ENCODE measurements at regions not wholly inside any gene's neighbourhood (a gene's known extent, or its start where the extent isn't known, plus 50 kb on each side); places are given as distances from the start of the nearest gene placed in this dataset.
"Not testable (repeated sequence)": the region's sequence is repeated elsewhere in the genome, so short reads cannot be mapped to it uniquely, and the experiment has no call there.

DNA sequence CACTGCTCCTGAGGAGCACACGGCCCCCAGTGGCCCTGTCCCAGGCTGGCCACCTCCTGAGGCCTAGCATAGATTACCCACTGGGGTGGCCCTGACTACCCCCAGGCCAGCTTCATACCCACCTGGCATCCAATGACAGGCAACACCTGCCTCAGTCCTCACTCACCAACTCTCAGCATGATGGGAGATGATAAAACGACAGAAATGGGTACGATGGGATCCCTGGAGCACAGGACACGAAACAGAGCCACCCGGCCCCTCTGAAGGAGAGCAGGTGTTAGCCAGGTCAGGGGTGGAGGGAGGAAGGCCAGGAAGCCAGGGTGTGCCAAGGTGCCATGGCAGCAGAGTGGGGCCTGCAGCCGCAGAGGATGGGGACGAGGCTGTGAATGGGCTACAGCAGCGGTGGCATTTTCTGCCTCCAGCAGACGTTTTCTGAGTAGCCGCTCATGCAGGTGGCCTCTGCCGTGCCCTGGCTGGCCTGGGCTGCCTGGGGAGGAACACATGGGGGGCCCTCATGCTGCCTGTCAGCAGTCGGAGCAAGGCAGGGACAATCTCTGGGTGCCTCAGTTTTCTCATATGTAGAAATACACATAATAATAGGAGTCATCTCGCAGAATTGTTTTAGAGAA is 50.2 kb upstream of the FGF3 start:
- no peak for DNase-seq

- no peak for DNase-seq
Measured at GRCh38 chr11:69870766-69871165, 51.5 kb upstream of the FGF3 start.

DNA sequence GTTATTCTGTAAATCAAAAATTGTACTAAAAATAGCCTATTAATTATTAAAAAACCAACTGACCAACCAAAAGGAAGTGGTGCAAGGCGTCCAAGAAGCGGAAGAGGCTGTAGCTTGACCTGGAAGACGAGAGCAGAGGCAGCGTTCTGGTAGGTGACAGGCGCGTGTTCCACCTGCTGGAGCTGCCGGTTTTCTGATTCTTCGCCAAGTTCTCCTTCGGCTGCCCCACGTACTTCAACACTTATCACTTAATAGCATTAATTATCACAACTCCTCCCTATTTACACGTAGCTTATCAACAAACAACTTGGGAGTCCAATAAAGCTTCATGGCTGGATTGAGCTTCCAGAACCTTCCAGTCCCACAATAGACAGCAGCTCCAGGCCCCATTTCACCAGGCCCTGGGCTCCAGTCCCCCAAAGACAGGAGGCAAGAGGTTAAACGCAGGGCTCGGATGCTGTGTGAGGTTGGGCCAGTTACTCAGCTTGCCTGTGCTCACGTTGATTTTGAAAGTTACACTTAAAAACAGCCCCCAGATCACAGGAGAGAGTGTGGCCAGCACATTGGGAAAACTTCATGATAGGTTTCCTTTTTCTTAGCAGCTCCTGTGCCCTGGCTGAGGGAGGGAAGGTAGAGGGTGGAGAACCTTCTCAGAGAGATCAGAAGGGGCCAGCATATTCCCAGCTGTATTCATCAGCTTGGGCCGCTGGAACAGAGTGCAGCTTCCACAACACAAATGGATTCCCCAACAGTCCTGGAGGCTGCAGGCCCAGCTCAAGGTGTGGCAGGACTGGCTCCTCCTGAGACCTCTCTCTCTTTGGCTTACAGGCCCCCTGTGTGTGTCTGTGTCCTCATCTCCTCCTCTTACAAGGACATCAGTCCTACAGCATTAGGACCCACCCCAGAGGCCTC is 54.2 kb upstream of the FGF3 start:
- no peak for DNase-seq

- DNase-seq, result no peak
Measured at GRCh38 chr11:69874178-69874983, 55.2 kb upstream of the FGF3 start.

GRCh38 chr11:69874984-69875624 is 55.9 kb upstream of the FGF3 start:
- DNase-seq, result no peak

GRCh38 chr11:69876013-69876412 is 56.8 kb upstream of the FGF3 start:
- DNase-seq, result no peak

DNA sequence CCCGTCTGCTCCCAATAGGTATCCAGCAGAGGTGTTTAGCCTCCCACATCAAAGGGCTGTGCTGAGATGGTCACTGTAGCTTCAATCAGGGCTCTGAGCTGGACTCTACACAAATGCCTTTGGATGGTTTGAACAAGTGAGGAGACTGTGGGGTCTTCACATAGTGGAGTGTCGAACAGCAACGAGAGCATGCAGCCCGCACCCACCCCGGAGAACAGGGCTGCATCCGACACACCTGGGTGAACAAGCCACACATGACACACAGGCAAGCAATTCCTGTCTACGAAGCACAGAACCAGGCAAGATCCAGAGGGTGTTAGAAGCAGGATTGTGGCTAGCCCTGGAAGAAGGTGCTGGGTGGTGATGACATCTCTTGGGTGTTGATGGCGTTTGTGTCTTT is 58.0 kb upstream of the FGF3 start:
- DNase-seq, result no peak

- not testable (repeated sequence) for DNase-seq
Measured at GRCh38 chr11:69877704-69878103, 58.5 kb upstream of the FGF3 start.

- DNase-seq, result no peak
Measured at GRCh38 chr11:69878144-69878883, 59.1 kb upstream of the FGF3 start.

DNA sequence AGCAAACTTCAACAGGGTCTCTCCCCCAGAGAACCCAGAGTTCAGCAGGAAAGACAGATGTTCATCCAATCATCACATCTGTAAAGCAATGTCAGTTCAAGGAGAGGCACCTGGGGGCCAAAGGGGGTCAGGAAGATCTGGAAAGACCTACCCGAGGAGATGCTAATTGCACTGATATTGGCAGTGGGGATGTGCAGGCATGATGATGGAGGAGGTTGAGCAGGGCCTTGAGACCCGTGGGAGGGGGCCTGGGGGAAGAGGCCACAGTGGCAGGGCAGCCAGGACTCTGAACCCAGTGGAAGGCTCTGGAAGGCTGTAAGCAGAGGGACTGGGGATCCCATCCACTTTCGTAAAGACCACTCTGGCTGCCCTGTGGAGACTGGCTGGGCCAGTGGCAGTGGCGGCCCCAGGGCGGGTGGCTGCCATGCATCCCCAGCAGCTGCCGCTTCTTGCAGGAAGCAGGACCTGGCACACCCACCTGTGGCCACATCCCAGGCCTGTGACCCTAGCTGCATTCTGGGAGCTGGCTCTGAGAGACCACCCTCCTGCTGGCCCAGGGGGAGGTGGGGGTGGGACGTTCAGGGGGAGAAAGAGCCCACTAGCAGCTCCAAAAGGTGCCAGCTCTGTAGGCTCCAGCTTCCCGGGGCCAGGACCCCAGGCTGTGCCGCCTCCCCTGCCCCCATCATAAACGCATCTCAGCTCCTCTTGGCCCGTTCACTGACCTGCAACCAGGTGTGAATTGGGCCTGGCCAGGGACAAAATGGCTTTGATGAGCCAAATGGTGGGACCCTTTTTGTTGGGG is 59.9 kb upstream of the FGF3 start:
- no peak for DNase-seq

DNA sequence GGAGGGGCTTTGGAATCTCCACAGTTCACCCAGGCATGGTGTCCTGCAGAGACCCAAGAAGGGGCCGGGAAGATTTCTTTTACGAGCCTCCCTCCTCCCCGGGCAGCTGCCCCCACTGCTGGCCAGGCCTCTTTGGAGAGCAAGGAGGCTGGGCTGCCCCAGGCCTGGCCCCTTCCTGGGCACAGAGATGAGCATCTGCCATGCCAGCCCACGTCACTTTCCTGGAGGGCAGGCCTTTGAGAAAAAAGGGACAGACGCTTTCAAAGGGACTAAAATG is 60.5 kb upstream of the FGF3 start:
- no peak for DNase-seq

DNA sequence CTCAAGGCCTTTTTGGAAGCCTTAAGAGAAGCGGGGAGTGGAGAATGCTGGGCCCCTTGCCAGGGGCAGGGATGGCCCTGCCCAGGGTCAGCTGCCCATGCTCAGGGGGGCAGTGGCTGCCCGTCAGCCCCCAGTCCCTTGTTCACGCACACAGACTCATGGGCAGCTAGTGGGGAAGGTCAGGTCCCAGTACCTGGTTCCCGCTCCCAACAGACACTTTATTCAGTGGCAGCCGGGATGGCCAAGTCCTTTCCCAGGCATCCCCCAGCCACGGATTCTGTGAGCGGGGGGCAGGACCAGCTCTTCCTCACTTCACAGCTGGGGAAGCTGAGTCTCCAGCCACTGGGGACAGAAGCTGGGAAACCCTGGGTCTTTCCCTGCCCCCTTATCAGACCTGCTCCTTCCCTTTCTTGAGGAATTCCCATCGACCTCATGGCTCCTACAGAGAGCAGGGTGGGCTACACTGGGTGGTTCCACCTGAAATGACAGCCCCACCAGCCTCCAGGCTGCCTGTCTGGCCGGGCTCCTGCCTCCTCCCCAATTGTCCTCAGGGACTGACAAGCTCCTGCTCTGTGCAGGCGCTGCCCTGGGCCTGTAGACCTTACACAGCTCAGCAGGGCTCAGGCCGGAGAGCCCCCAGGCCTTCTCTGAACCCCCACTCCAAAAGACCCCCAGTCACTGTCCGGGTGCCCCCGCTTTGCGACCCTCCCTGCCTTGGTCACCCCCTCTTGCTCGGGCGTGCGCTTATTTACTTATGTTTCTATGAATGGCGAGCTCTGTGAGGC is 61.0 kb upstream of the FGF3 start:
- no peak for DNase-seq

DNA sequence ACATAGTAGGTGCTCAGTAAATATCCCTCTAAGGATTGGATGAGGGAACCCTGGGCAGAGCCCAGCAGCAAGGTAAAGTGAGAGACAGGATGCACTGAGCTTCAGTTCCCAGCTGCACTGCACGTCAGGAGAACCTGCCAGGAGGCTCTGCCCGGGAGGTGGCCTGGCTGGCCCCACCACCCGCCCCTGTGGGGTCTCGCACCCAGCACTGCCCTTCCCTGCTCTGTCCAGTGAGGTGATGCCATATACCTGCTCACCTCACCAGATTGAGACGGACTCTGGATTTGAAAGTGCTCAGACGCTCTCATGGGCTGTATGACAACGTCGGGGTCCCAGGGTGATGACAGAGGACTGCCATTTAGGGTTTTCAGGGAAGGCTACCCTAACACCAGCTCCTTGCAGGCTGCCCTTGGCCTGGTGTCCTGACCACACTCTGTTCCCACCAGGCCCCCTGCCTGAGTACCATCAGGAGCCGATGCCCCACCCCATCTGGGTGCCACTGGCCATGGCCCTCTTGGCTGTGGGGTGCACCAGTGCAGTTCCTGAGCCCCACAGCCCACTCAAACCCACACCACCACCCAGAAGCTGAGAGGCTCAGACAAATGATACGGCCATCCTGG is 61.7 kb upstream of the FGF3 start:
- no peak for DNase-seq

GRCh38 chr11:69881467-69882269 is 62.5 kb upstream of the FGF3 start:
- DNase-seq, result no peak

GRCh38 chr11:69882270-69882608 is 63.0 kb upstream of the FGF3 start:
- no peak for DNase-seq

- no peak for DNase-seq
Measured at GRCh38 chr11:69883292-69884255, 64.4 kb upstream of the FGF3 start.

- no peak for DNase-seq
Measured at GRCh38 chr11:69884286-69884685, 65.1 kb upstream of the FGF3 start.

- DNase-seq, result no peak
Measured at GRCh38 chr11:69884751-69885150, 65.5 kb upstream of the FGF3 start.
